OCI-LY1 (cell line): ENCODE measurements at regions not wholly inside any gene's neighbourhood (a gene's known extent, or its start where the extent isn't known, plus 50 kb on each side); places are given as distances from the start of the nearest gene placed in this dataset.

Experiments used
- H2AFZ ChIP-seq: fragments of 200-600 bp; sonication (generic), shearing (Covaris generic); 2 replicates; pipeline ENCODE4 v1.6.0; 2014; ENCODE audit warnings: antibody characterized with exemption, mild to moderate bottlenecking, low read length
- H3F3A ChIP-seq: fragments of 200-600 bp; sonication (generic), shearing (Covaris generic); 2 replicates; pipeline ENCODE4 v1.6.0; 2014; ENCODE audit warnings: mild to moderate bottlenecking, antibody characterized with exemption, low read length, moderate library complexity; ENCODE audit not compliant: insufficient read depth
- H3K27ac ChIP-seq: fragments of 200-600 bp; sonication (generic); 2 replicates; pipeline ENCODE4 v1.5.1; 2014; ENCODE audit warnings: low read length, mixed run types, mild to moderate bottlenecking, low read depth; ENCODE audit not compliant: poor library complexity, severe bottlenecking
- H3K27me3 ChIP-seq: fragments of 200-600 bp; sonication (generic); 2 replicates; pipeline ENCODE4 v1.6.0; 2014; ENCODE audit warnings: antibody characterized with exemption, mild to moderate bottlenecking, low read length, moderate library complexity; ENCODE audit not compliant: insufficient read depth
- H3K36me3 ChIP-seq: fragments of 200-600 bp; sonication (generic); 2 replicates; pipeline ENCODE4 v1.6.1; 2014; ENCODE audit warnings: mild to moderate bottlenecking, antibody characterized with exemption, low read length, moderate library complexity, mixed read lengths; ENCODE audit not compliant: insufficient read depth
- H3K4me1 ChIP-seq: fragments of 200-600 bp; sonication (generic); 2 replicates; pipeline ENCODE4 v1.5.1; 2014; ENCODE audit warnings: mild to moderate bottlenecking, low read length, moderate library complexity; ENCODE audit not compliant: insufficient read depth, severe bottlenecking
- H3K4me2 ChIP-seq: fragments of 200-600 bp; sonication (generic), shearing (Covaris generic); 2 replicates; pipeline ENCODE4 v1.6.1; 2014; ENCODE audit warnings: low read length
- H3K4me3 ChIP-seq: fragments of 200-600 bp; sonication (generic); 2 replicates; pipeline ENCODE4 v1.5.1; 2014; ENCODE audit warnings: low read length, low read depth, mild to moderate bottlenecking, mixed read lengths; ENCODE audit not compliant: poor library complexity, severe bottlenecking
- H3K79me2 ChIP-seq: fragments of 200-600 bp; shearing (Covaris generic); 2 replicates; pipeline ENCODE4 v1.6.1; 2016; ENCODE audit warnings: mixed run types, low read length, mixed read lengths; ENCODE audit not compliant: insufficient read depth
- H3K9ac ChIP-seq: fragments of 200-600 bp; sonication (generic), shearing (Covaris generic); 2 replicates; pipeline ENCODE4 v1.6.1; 2014; ENCODE audit warnings: mild to moderate bottlenecking, low read length, mixed read lengths
- H3K9me2 ChIP-seq: fragments of 200-600 bp; sonication (generic), shearing (Covaris generic); 2 replicates; pipeline ENCODE4 v1.6.1; 2014; ENCODE audit warnings: low read depth, mild to moderate bottlenecking, low read length, mixed read lengths
- H3K9me3 ChIP-seq: fragments of 200-600 bp; shearing (Covaris generic); 2 replicates; pipeline ENCODE4 v1.6.1; 2014; ENCODE audit warnings: low read length, mixed read lengths
- H4K20me1 ChIP-seq: fragments of 200-600 bp; sonication (generic), shearing (Covaris generic); 2 replicates; pipeline ENCODE4 v1.6.0; 2016; ENCODE audit warnings: mild to moderate bottlenecking, low read length; ENCODE audit not compliant: insufficient read depth
- EZH2 ChIP-seq: fragments of 200-600 bp; sonication (generic), shearing (Covaris generic); IDR thresholded peaks from 2 replicates; pipeline ENCODE4 v1.8.0; 2017; ENCODE audit warnings: borderline replicate concordance, mixed run types, mild to moderate bottlenecking, antibody characterized with exemption, low read length, moderate library complexity, mixed read lengths
- TF ChIP-seq, protein P1 (sequence below): fragments of 200-600 bp; sonication (generic), shearing (Covaris generic); IDR thresholded peaks from 2 replicates; pipeline ENCODE4 v1.5.1; 2017; ENCODE audit warnings: mild to moderate bottlenecking, antibody characterized with exemption, low read length, moderate library complexity, mixed read lengths

DNA sequence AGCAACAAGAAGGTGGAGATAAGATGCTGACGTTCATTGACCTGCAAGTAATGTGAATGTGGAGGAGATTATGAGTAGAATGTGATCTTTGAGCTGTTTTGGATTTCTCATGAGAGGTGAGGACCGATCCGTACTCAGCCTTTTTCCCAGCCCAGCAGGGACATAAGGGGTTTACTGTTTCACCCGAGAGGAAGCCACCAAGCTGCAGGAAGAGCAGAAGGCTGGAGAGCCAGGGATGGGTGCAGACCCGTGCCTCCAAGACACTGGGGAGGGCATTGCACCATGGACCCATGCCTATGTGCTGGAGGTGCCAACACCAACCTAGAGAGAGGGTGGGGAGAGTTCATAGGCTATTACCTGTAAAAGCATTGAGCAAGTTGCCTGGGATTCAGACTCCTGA is 206.0 kb upstream of the DIO3 start:
- Histone ChIP-seq H3K9ac (no peak overlapping the region), H2AFZ (no peak overlapping the region), H3K4me1 (peaks cover 9% of the 10 kb centered on the region), H3K27ac (no peak overlapping the region), H3K36me3 (no peaks in the 10 kb centered on the region), H4K20me1 (no peaks in the 10 kb centered on the region), H3F3A (no peaks in the 10 kb centered on the region), H3K4me3 (no peak overlapping the region), H3K9me2 (no peaks in the 10 kb centered on the region), H3K9me3 (no peaks in the 10 kb centered on the region; the same call in 1 of the 2 replicates), H3K4me2 (no peak overlapping the region), H3K79me2 (no peaks in the 10 kb centered on the region), H3K27me3 (no peaks in the 10 kb centered on the region; the same call in 1 of the 2 replicates)
- TF ChIP-seq, protein P1, sequence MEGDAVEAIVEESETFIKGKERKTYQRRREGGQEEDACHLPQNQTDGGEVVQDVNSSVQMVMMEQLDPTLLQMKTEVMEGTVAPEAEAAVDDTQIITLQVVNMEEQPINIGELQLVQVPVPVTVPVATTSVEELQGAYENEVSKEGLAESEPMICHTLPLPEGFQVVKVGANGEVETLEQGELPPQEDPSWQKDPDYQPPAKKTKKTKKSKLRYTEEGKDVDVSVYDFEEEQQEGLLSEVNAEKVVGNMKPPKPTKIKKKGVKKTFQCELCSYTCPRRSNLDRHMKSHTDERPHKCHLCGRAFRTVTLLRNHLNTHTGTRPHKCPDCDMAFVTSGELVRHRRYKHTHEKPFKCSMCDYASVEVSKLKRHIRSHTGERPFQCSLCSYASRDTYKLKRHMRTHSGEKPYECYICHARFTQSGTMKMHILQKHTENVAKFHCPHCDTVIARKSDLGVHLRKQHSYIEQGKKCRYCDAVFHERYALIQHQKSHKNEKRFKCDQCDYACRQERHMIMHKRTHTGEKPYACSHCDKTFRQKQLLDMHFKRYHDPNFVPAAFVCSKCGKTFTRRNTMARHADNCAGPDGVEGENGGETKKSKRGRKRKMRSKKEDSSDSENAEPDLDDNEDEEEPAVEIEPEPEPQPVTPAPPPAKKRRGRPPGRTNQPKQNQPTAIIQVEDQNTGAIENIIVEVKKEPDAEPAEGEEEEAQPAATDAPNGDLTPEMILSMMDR: no peak
- no peak for TF ChIP-seq EZH2

DNA sequence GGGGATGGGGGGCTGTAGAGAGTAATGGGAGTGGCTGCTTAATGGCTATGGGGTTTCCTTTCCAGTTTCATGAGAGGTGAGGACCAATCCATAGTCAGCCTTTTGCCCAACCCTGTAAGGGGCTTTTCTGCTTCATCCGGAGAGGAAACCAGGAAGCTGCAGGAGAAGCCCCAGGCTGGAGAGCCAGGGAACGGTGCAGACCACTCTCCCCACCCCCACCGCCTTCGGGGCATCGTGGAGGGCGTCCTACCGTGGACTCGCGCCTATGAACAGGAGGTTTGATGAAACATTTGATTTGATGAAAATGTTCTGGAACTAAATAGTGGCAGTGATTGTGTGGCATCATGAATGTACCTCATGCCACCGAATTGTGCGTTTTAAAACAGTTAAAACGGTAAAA is 204.3 kb upstream of the DIO3 start:
- H3K4me3 ChIP-seq: no peak overlapping the region
- no peak overlapping the region for H3K9ac ChIP-seq
- H3K27ac ChIP-seq: no peak overlapping the region
- no peaks in the 10 kb centered on the region for H3K79me2 ChIP-seq
- no peaks in the 10 kb centered on the region; the same call in 1 of the 2 replicates for H3K9me3 ChIP-seq
- TF ChIP-seq, protein P1: no peak
- no peak for TF ChIP-seq EZH2
- no peaks in the 10 kb centered on the region for H3K36me3 ChIP-seq
- H3K9me2 ChIP-seq: no peaks in the 10 kb centered on the region
- H2AFZ ChIP-seq: no peak overlapping the region
- H4K20me1 ChIP-seq: no peaks in the 10 kb centered on the region
- H3K4me2 ChIP-seq: no peak overlapping the region
- no peaks in the 10 kb centered on the region for H3F3A ChIP-seq
- peaks cover 24% of the 10 kb centered on the region for H3K4me1 ChIP-seq
- no peaks in the 10 kb centered on the region; the same call in 1 of the 2 replicates for H3K27me3 ChIP-seq

DNA sequence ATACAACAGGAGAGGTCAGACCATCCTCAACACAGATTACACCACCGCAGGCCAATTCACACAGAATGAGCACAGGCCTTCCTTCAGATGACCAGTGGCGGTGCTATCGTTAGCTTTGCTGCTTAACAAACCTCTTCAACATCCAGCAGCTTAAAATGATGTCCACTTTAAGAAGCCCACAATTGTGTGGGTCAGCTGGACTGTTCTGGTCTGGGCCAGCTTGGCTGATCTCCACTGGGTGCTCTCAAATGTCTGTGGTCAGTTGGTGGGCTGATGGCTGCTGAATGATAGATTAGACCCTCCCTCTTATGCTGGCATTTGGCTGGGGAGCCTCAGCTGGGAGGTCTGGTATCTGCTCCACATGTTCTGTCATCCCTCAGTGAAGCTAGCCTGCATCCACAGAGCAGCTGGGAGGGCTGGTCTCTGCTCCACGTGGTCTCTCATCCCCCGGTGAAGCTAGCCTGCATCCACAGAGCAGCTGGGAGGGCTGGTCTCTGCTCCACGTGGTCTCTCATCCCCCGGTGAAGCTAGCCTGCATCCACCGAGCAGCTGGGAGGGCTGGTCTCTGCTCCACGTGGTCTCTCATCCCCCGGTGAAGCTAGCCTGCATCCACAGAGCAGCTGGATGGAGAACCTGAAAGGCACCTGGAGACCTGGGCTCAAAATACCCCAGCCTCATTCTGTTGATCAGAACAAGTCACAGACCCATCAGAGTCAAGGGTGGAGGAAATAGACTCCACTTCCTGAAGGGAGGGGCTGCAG is 203.6 kb upstream of the DIO3 start:
- H3K4me1 ChIP-seq: peaks cover 24% of the 10 kb centered on the region
- no peak overlapping the region for H2AFZ ChIP-seq
- H3K4me2 ChIP-seq: no peak overlapping the region
- TF ChIP-seq, protein P1: no peak
- no peak for TF ChIP-seq EZH2
- H3K27me3 ChIP-seq: no peaks in the 10 kb centered on the region; the same call in 1 of the 2 replicates
- no peaks in the 10 kb centered on the region for H4K20me1 ChIP-seq
- no peaks in the 10 kb centered on the region for H3F3A ChIP-seq
- no peaks in the 10 kb centered on the region for H3K79me2 ChIP-seq
- no peaks in the 10 kb centered on the region; the same call in 1 of the 2 replicates for H3K9me3 ChIP-seq
- no peak overlapping the region for H3K9ac ChIP-seq
- no peaks in the 10 kb centered on the region for H3K9me2 ChIP-seq
- no peaks in the 10 kb centered on the region for H3K36me3 ChIP-seq
- no peak overlapping the region for H3K4me3 ChIP-seq
- H3K27ac ChIP-seq: no peak overlapping the region
